Smooth muscle cell (in vitro differentiated cells): ENCODE measurements at regions not wholly inside any gene's neighbourhood (a gene's known extent, or its start where the extent isn't known, plus 50 kb on each side); places are given as distances from the start of the nearest gene placed in this dataset.

Source experiments
- DNase-seq: peaks from one replicate; lab custom pipeline; 2025; ENCODE audit not compliant: unreplicated experiment; lab: John Stamatoyannopoulos, UW
- H2AFZ ChIP-seq: fragments of 200-600 bp; sonication (generic); 2 replicates; pipeline ENCODE4 v1.6.0; 2016; ENCODE audit warnings: antibody characterized with exemption, low read depth, mild to moderate bottlenecking
- H3F3A ChIP-seq: fragments of 200-600 bp; sonication (generic); 2 replicates; pipeline ENCODE4 v1.6.0; 2017; ENCODE audit warnings: antibody characterized with exemption, low read depth
- H3K27ac ChIP-seq: fragments of 200-600 bp; sonication (generic); 2 replicates; pipeline ENCODE4 v1.5.1; 2016; ENCODE audit warnings: low read depth, mild to moderate bottlenecking
- H3K27me3 ChIP-seq: fragments of 200-600 bp; sonication (generic); 2 replicates; pipeline ENCODE4 v1.6.1; 2016; ENCODE audit warnings: low read depth, mild to moderate bottlenecking
- H3K36me3 ChIP-seq: fragments of 200-600 bp; sonication (generic); 2 replicates; pipeline ENCODE4 v1.5.1; 2016; ENCODE audit warnings: low read depth
- H3K4me1 ChIP-seq: fragments of 200-600 bp; sonication (generic); 2 replicates; pipeline ENCODE4 v1.5.1; 2016; ENCODE audit warnings: low read depth
- H3K4me2 ChIP-seq: fragments of 200-600 bp; sonication (generic); 2 replicates; pipeline ENCODE4 v1.6.0; 2016; ENCODE audit warnings: mild to moderate bottlenecking
- H3K4me3 ChIP-seq: fragments of 200-600 bp; sonication (generic); 2 replicates; pipeline ENCODE4 v1.5.1; 2016; ENCODE audit warnings: mild to moderate bottlenecking
- H3K79me2 ChIP-seq: fragments of 200-600 bp; sonication (generic); 2 replicates; pipeline ENCODE4 v1.6.0; 2016; ENCODE audit warnings: low read depth, mild to moderate bottlenecking
- H3K9ac ChIP-seq: fragments of 200-600 bp; sonication (generic); 2 replicates; pipeline ENCODE4 v1.6.0; 2016; ENCODE audit warnings: low read depth
- H3K9me3 ChIP-seq: fragments of 200-600 bp; sonication (generic); replicated peaks from 2 replicates; pipeline ENCODE4 v1.5.1; 2016; ENCODE audit warnings: low read depth
- H4K20me1 ChIP-seq: fragments of 200-600 bp; sonication (generic); 2 replicates; pipeline ENCODE4 v1.6.0; 2016; ENCODE audit warnings: low read depth
- CTCF ChIP-seq: fragments of 200-600 bp; sonication (generic); IDR thresholded peaks from 2 replicates; pipeline ENCODE4 v1.5.1; 2017; ENCODE audit warnings: borderline replicate concordance, mild to moderate bottlenecking, antibody characterized with exemption; ENCODE audit not compliant: insufficient read depth, poor library complexity, severe bottlenecking
- WGBS: methylation state at CpG from one replicate; pipeline ENCODE4 v1.1.7; 2016; ENCODE audit warnings: low lambda C conversion rate; 5-methylcytosine and 5-hydroxymethylcytosine counted together

- no peaks in the 10 kb centered on the region for H3K79me2 ChIP-seq
- no peak overlapping the region for H3K4me2 ChIP-seq
- H3K27me3 ChIP-seq = no peaks in the 10 kb centered on the region
- H3K9ac ChIP-seq = no peak overlapping the region
- no peaks in the 10 kb centered on the region for H3K9me3 ChIP-seq
- H2AFZ ChIP-seq = no peak overlapping the region
- no peak overlapping the region for H3K4me3 ChIP-seq
- peaks cover 9% of the 10 kb centered on the region for H3K4me1 ChIP-seq
- no peak for DNase-seq
- H3K27ac ChIP-seq = no peak overlapping the region
- WGBS = 96% methylated on average over 5 of the region's 5 CpGs
- no peaks in the 10 kb centered on the region for H3K36me3 ChIP-seq
- H3F3A ChIP-seq = no peaks in the 10 kb centered on the region
- no peaks in the 10 kb centered on the region for H4K20me1 ChIP-seq
- no peak for TF ChIP-seq CTCF
These were observed 473.1 kb downstream of the ETNK1 start for GRCh38 chr12:23098110-23098509.

GRCh38 chr12:23098517-23098916 is 473.5 kb downstream of the ETNK1 start:
- Histone ChIP-seq H3K9ac (no peak overlapping the region), H3K4me1 (peaks cover 9% of the 10 kb centered on the region), H3K4me3 (no peak overlapping the region), H2AFZ (no peak overlapping the region), H3K27ac (no peak overlapping the region), H3K4me2 (no peak overlapping the region), H3K79me2 (no peaks in the 10 kb centered on the region), H3K36me3 (no peaks in the 10 kb centered on the region), H3F3A (no peaks in the 10 kb centered on the region), H3K9me3 (no peaks in the 10 kb centered on the region), H4K20me1 (no peaks in the 10 kb centered on the region), H3K27me3 (no peaks in the 10 kb centered on the region)
- DNase-seq = no peak
- TF ChIP-seq CTCF = no peak
- WGBS = 53% methylated on average over 3 of the region's 3 CpGs

- Histone ChIP-seq H3K79me2 (no peaks in the 10 kb centered on the region), H4K20me1 (no peaks in the 10 kb centered on the region), H3F3A (no peaks in the 10 kb centered on the region), H3K4me3 (no peak overlapping the region), H3K27me3 (no peaks in the 10 kb centered on the region), H3K9me3 (no peaks in the 10 kb centered on the region), H3K4me2 (peak overlapping the region; percentile 10), H2AFZ (no peak overlapping the region), H3K36me3 (no peaks in the 10 kb centered on the region), H3K9ac (no peak overlapping the region), H3K4me1 (peaks cover 9% of the 10 kb centered on the region), H3K27ac (no peak overlapping the region)
- 33% methylated on average over 5 of the region's 5 CpGs for WGBS
- DNase-seq = no peak
- TF ChIP-seq CTCF = no peak
These were observed 474.1 kb downstream of the ETNK1 start for GRCh38 chr12:23099104-23099503.

GRCh38 chr12:23099604-23100003 is 474.6 kb downstream of the ETNK1 start:
- Histone ChIP-seq H2AFZ (no peak overlapping the region), H3K4me3 (no peak overlapping the region), H4K20me1 (no peaks in the 10 kb centered on the region), H3K9me3 (no peaks in the 10 kb centered on the region), H3K4me2 (peak overlapping the region; percentile 10), H3F3A (no peaks in the 10 kb centered on the region), H3K27me3 (no peaks in the 10 kb centered on the region), H3K36me3 (no peaks in the 10 kb centered on the region), H3K27ac (no peak overlapping the region), H3K4me1 (peaks cover 9% of the 10 kb centered on the region), H3K9ac (no peak overlapping the region), H3K79me2 (no peaks in the 10 kb centered on the region)
- TF ChIP-seq CTCF = no peak
- DNase-seq = no peak
